ENCODE measurements at regions not wholly inside any gene's neighbourhood (a gene's known extent, or its start where the extent isn't known, plus 50 kb on each side); places are given as distances from the start of the nearest gene placed in this dataset.

- TF ChIP-seq SPI1 (IDR thresholded peaks at IDR 0.05; ENCODE audit: low read depth, low read length) (no peak), POLR2AphosphoS5 (IDR thresholded peaks at IDR 0.05; ENCODE audit: low read depth, low read length) (no peak), POLR2A (IDR thresholded peaks at IDR 0.05; ENCODE audit: low read depth, low read length) (no peak), POU2F2 (IDR thresholded peaks at IDR 0.05; ENCODE audit: low read depth, low read length) (no peak), PAX5 (IDR thresholded peaks at IDR 0.05; ENCODE audit: insufficient read depth, low read length, severe bottlenecking) (no peak)
- FAIRE-seq (no peak), DNase-seq (ENCODE audit: insufficient read length, low spot score) (no peak)
These were observed 423.6 kb downstream of the CDH26 start for GRCh38 chr20:60381643-60382400.

GRCh38 chr20:60389441-60389840 is 431.2 kb downstream of the CDH26 start:
- DNase-seq (ENCODE audit: insufficient read length, low spot score) (no peak), FAIRE-seq (no peak)
- no peak for TF ChIP-seq POLR2A (IDR thresholded peaks at IDR 0.05; ENCODE audit: low read depth, low read length)

- FAIRE-seq (no peak), DNase-seq (ENCODE audit: insufficient read length, low spot score) (no peak)
- TF ChIP-seq PAX5 (IDR thresholded peaks at IDR 0.05; ENCODE audit: insufficient read depth, low read length, severe bottlenecking) (no peak), TAF1 (IDR thresholded peaks at IDR 0.05; ENCODE audit: low read depth, low read length) (no peak), POLR2AphosphoS5 (IDR thresholded peaks at IDR 0.05; ENCODE audit: low read depth, low read length) (no peak), SPI1 (IDR thresholded peaks at IDR 0.05; ENCODE audit: low read depth, low read length) (no peak), POU2F2 (IDR thresholded peaks at IDR 0.05; ENCODE audit: low read depth, low read length) (no peak), POLR2A (IDR thresholded peaks at IDR 0.05; ENCODE audit: low read depth, low read length) (no peak)
These were observed 431.7 kb downstream of the CDH26 start for GRCh38 chr20:60389882-60390281.

GRCh38 chr20:60395991-60396390 is 437.8 kb downstream of the CDH26 start:
- DNase-seq (ENCODE audit: insufficient read length, low spot score) (no peak), FAIRE-seq (no peak)
- TF ChIP-seq POU2F2 (IDR thresholded peaks at IDR 0.05; ENCODE audit: low read depth, low read length), result no peak
- no peak for TF ChIP-seq POLR2A (IDR thresholded peaks at IDR 0.05; ENCODE audit: low read depth, low read length)
- no peak for TF ChIP-seq PAX5 (IDR thresholded peaks at IDR 0.05; ENCODE audit: insufficient read depth, low read length, severe bottlenecking)
- TF ChIP-seq SPI1 (IDR thresholded peaks at IDR 0.05; ENCODE audit: low read depth, low read length), result no peak
- no peak for TF ChIP-seq TAF1 (IDR thresholded peaks at IDR 0.05; ENCODE audit: low read depth, low read length)
- TF ChIP-seq POLR2AphosphoS5 (IDR thresholded peaks at IDR 0.05; ENCODE audit: low read depth, low read length), result no peak

- no peak for DNase-seq (ENCODE audit: insufficient read length, low spot score)
- TF ChIP-seq PAX5 (IDR thresholded peaks at IDR 0.05; ENCODE audit: insufficient read depth, low read length, severe bottlenecking) (no peak), POU2F2 (IDR thresholded peaks at IDR 0.05; ENCODE audit: low read depth, low read length) (no peak), TAF1 (IDR thresholded peaks at IDR 0.05; ENCODE audit: low read depth, low read length) (no peak), POLR2A (IDR thresholded peaks at IDR 0.05; ENCODE audit: low read depth, low read length) (no peak), POLR2AphosphoS5 (IDR thresholded peaks at IDR 0.05; ENCODE audit: low read depth, low read length) (no peak), SPI1 (IDR thresholded peaks at IDR 0.05; ENCODE audit: low read depth, low read length) (no peak)
- no peak for FAIRE-seq
These were observed 442.3 kb downstream of the CDH26 start for GRCh38 chr20:60400567-60400966.

GRCh38 chr20:60402189-60403058 is 444.2 kb downstream of the CDH26 start:
- no peak for DNase-seq (ENCODE audit: insufficient read length, low spot score)
- TF ChIP-seq POU2F2 (IDR thresholded peaks at IDR 0.05; ENCODE audit: low read depth, low read length) (no peak), TAF1 (IDR thresholded peaks at IDR 0.05; ENCODE audit: low read depth, low read length) (no peak), PAX5 (IDR thresholded peaks at IDR 0.05; ENCODE audit: insufficient read depth, low read length, severe bottlenecking) (no peak), SPI1 (IDR thresholded peaks at IDR 0.05; ENCODE audit: low read depth, low read length) (no peak), POLR2A (IDR thresholded peaks at IDR 0.05; ENCODE audit: low read depth, low read length) (no peak), POLR2AphosphoS5 (IDR thresholded peaks at IDR 0.05; ENCODE audit: low read depth, low read length) (no peak)
- no peak for FAIRE-seq

GRCh38 chr20:60403105-60403741 is 445.0 kb downstream of the CDH26 start:
- no peak for TF ChIP-seq TAF1 (IDR thresholded peaks at IDR 0.05; ENCODE audit: low read depth, low read length)
- TF ChIP-seq PAX5 (IDR thresholded peaks at IDR 0.05; ENCODE audit: insufficient read depth, low read length, severe bottlenecking), result no peak
- TF ChIP-seq POLR2A (IDR thresholded peaks at IDR 0.05; ENCODE audit: low read depth, low read length), result no peak
- no peak for TF ChIP-seq POLR2AphosphoS5 (IDR thresholded peaks at IDR 0.05; ENCODE audit: low read depth, low read length)
- no peak for TF ChIP-seq SPI1 (IDR thresholded peaks at IDR 0.05; ENCODE audit: low read depth, low read length)
- TF ChIP-seq POU2F2 (IDR thresholded peaks at IDR 0.05; ENCODE audit: low read depth, low read length), result no peak
- FAIRE-seq, result no peak
- DNase-seq (ENCODE audit: insufficient read length, low spot score), result no peak

- TF ChIP-seq TAF1 (IDR thresholded peaks at IDR 0.05; ENCODE audit: low read depth, low read length), result no peak
- no peak for TF ChIP-seq SPI1 (IDR thresholded peaks at IDR 0.05; ENCODE audit: low read depth, low read length)
- no peak for TF ChIP-seq POLR2A (IDR thresholded peaks at IDR 0.05; ENCODE audit: low read depth, low read length)
- TF ChIP-seq POU2F2 (IDR thresholded peaks at IDR 0.05; ENCODE audit: low read depth, low read length), result no peak
- TF ChIP-seq PAX5 (IDR thresholded peaks at IDR 0.05; ENCODE audit: insufficient read depth, low read length, severe bottlenecking), result no peak
- TF ChIP-seq POLR2AphosphoS5 (IDR thresholded peaks at IDR 0.05; ENCODE audit: low read depth, low read length), result no peak
- no peak for FAIRE-seq
- no peak for DNase-seq (ENCODE audit: insufficient read length, low spot score)
These were observed 449.0 kb downstream of the CDH26 start for GRCh38 chr20:60407011-60407771.

Measured in GM12891 (cell line).